GM21381 (cell line): ENCODE measurements at regions not wholly inside any gene's neighbourhood (a gene's known extent, or its start where the extent isn't known, plus 50 kb on each side); places are given as distances from the start of the nearest gene placed in this dataset.
"Not testable (repeated sequence)": the region's sequence is repeated elsewhere in the genome, so short reads cannot be mapped to it uniquely, and the experiment has no call there.

ENCODE experiments used
- ATAC-seq: cut with Tn5 transposase; IDR thresholded peaks from one replicate; pipeline ENCODE4 v1.9.1; 2021; ENCODE audit warnings: mild to moderate bottlenecking, moderate library complexity; ENCODE audit not compliant: unreplicated experiment

GRCh38 chr2:75432761-75433361 is 127.9 kb downstream of the EVA1A start:
- peak; percentile 85 for ATAC-seq

- ATAC-seq: peak; percentile 56
Measured at GRCh38 chr2:75431763-75432162, 129.0 kb downstream of the EVA1A start.

- ATAC-seq: no peak
Measured at GRCh38 chr2:75431276-75431675, 129.5 kb downstream of the EVA1A start.

- not testable (repeated sequence) for ATAC-seq
Measured at GRCh38 chr2:75430449-75430848, 130.3 kb downstream of the EVA1A start.

- ATAC-seq: no peak
Measured at GRCh38 chr2:75428646-75429443, 131.9 kb downstream of the EVA1A start.

- no peak for ATAC-seq
Measured at GRCh38 chr2:75428060-75428459, 132.7 kb downstream of the EVA1A start.

- no peak for ATAC-seq
Measured at GRCh38 chr2:75424936-75425619, 135.7 kb downstream of the EVA1A start.

- ATAC-seq: no peak
Measured at GRCh38 chr2:75421986-75422385, 138.8 kb downstream of the EVA1A start.

- ATAC-seq: peak; percentile 71
Measured at GRCh38 chr2:75416420-75417342, 144.1 kb downstream of the EVA1A start.

- no peak for ATAC-seq
Measured at GRCh38 chr2:75415731-75416130, 145.0 kb downstream of the EVA1A start.

GRCh38 chr2:75415111-75415626 is 145.6 kb downstream of the EVA1A start:
- no peak for ATAC-seq

- ATAC-seq: no peak
Measured at GRCh38 chr2:75411574-75411973, 149.2 kb downstream of the EVA1A start.

GRCh38 chr2:75410702-75411101 is 150.0 kb downstream of the EVA1A start:
- ATAC-seq: no peak

GRCh38 chr2:75408771-75409170 is 152.0 kb downstream of the EVA1A start:
- ATAC-seq: no peak

GRCh38 chr2:75407038-75407530 is 153.7 kb downstream of the EVA1A start:
- no peak for ATAC-seq

GRCh38 chr2:75406131-75406581 is 154.6 kb downstream of the EVA1A start:
- no peak for ATAC-seq

- ATAC-seq: no peak
Measured at GRCh38 chr2:75405000-75405399, 155.7 kb downstream of the EVA1A start.

GRCh38 chr2:75403991-75404428 is 156.7 kb downstream of the EVA1A start:
- peak; percentile 85 for ATAC-seq

- ATAC-seq: no peak
Measured at GRCh38 chr2:75396314-75396713, 164.4 kb downstream of the EVA1A start.

GRCh38 chr2:75394764-75395163 is 166.0 kb downstream of the EVA1A start:
- not testable (repeated sequence) for ATAC-seq
